ENCODE measurements at regions not wholly inside any gene's neighbourhood (a gene's known extent, or its start where the extent isn't known, plus 50 kb on each side); places are given as distances from the start of the nearest gene placed in this dataset.

DNA sequence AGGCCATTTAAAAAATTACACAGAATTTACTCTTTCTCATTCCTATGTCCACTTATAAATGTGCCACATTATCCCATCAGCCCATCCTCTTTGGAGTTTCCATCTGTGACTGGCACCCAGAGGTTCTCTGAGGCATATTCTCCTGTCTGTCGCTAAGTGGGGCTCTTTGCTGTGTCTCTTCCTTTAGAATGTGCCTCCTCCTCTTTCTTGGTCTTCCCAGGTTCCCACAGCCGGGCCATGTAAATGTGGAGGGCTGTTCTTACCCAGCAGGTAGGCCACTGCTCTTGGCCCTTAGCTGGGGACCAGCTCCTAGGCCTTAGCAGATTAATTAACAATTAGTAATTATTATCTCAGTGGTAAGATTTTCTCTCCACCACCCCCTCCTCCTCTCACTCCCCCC, 167.0 kb downstream of the INSIG2 start:
- Histone ChIP-seq H3K4me2 (no peak overlapping the region), H3K9me3 (no peaks in the 10 kb centered on the region), H3K4me1 (no peaks in the 10 kb centered on the region), H3K4me3 (no peak overlapping the region), H3K27ac (no peak overlapping the region)
- no peak for FAIRE-seq
- ChIA-PET CTCF (no interaction called here), POLR2A (no interaction called here)
- ATAC-seq: no peak
- TF ChIP-seq MAFK (IDR thresholded peaks at IDR 0.05; ENCODE audit: partially characterized antibody) (no peak), BHLHE40 (IDR thresholded peaks at IDR 0.05; ENCODE audit: low read depth, low read length) (no peak), ZSCAN20 (CRISPR knock-in tag; IDR thresholded peaks at IDR 0.05) (no peak)
- TF ChIP-seq, protein P1, sequence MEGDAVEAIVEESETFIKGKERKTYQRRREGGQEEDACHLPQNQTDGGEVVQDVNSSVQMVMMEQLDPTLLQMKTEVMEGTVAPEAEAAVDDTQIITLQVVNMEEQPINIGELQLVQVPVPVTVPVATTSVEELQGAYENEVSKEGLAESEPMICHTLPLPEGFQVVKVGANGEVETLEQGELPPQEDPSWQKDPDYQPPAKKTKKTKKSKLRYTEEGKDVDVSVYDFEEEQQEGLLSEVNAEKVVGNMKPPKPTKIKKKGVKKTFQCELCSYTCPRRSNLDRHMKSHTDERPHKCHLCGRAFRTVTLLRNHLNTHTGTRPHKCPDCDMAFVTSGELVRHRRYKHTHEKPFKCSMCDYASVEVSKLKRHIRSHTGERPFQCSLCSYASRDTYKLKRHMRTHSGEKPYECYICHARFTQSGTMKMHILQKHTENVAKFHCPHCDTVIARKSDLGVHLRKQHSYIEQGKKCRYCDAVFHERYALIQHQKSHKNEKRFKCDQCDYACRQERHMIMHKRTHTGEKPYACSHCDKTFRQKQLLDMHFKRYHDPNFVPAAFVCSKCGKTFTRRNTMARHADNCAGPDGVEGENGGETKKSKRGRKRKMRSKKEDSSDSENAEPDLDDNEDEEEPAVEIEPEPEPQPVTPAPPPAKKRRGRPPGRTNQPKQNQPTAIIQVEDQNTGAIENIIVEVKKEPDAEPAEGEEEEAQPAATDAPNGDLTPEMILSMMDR (IDR thresholded peaks at IDR 0.05): no peak
- WGBS (ENCODE audit: missing lambda C conversion rate): 29% methylated on average over 2 of the region's 2 CpGs
- no peak for DNase-seq (ENCODE audit: low read depth in 1 of 2, low spot score in 1 of 2)

DNA sequence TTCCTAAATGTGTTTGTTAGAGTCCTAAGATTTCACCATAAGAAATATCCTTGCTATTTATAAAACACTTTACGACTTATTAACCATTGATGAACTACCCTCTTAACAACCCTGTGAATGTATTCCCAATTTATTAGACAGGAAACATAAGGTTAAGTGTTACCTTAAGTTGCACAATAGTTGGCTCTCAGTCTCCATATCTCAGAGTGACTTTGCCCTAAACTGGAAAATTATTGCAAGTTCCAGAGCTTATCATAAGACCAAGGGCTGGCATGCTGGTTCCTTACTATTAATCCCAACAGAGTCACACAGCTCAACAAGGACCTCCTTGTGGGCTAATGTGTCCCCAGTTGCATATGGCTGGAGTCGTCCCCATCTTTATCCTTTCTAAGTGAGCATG, 165.8 kb downstream of the INSIG2 start:
- FAIRE-seq (no peak), DNase-seq (ENCODE audit: low read depth in 1 of 2, low spot score in 1 of 2) (no peak), ATAC-seq (no peak)
- Histone ChIP-seq H3K27ac (no peak overlapping the region), H3K9me3 (no peaks in the 10 kb centered on the region), H3K4me2 (no peak overlapping the region), H3K4me1 (no peaks in the 10 kb centered on the region), H3K4me3 (no peak overlapping the region)
- ChIA-PET CTCF (no interaction called here), POLR2A (no interaction called here)
- WGBS (ENCODE audit: missing lambda C conversion rate): 23% methylated on average over 2 of the region's 2 CpGs
- TF ChIP-seq CHD4 (IDR thresholded peaks at IDR 0.05; ENCODE audit: borderline replicate concordance) (no peak), POLR2A (IDR thresholded peaks at IDR 0.05; ENCODE audit: low read length) (no peak), NR3C1 (IDR thresholded peaks at IDR 0.05) (no peak), RARB (CRISPR knock-in tag; IDR thresholded peaks at IDR 0.05) (no peak), ESRRA (IDR thresholded peaks at IDR 0.05; ENCODE audit: borderline replicate concordance, low read length) (no peak), MAFK (IDR thresholded peaks at IDR 0.05; ENCODE audit: partially characterized antibody) (no peak), SREBF2 (IDR thresholded peaks at IDR 0.05) (no peak), NFE2L2 (conservative IDR thresholded peaks at IDR 0.05; ENCODE audit: low read length) (no peak)
- TF ChIP-seq, protein P2, sequence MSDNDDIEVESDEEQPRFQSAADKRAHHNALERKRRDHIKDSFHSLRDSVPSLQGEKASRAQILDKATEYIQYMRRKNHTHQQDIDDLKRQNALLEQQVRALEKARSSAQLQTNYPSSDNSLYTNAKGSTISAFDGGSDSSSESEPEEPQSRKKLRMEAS (IDR thresholded peaks at IDR 0.05): no peak

DNA sequence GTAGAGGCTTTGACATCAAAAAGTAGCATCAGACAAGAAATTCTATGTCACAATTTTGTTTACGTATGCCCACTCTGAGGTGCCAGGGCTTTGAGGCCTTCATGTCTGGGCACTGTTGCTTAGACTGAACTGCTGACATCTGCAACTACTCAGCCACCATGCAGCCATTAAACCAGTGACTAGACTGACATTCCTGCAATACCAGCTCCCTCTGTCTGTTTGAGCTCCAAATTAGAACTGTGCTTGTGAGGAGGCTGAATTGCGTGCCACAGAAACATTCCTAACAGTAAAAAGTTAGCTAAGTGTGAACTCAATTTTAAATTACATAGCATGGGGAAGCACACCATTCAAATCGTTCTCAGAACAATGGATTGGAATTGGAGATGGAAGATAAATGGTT, 163.2 kb downstream of the INSIG2 start:
- TF ChIP-seq MYC (IDR thresholded peaks at IDR 0.05; ENCODE audit: borderline replicate concordance, low read length) (no peak), HOXA7 (CRISPR knock-in tag; IDR thresholded peaks at IDR 0.05) (no peak), RCOR1 (IDR thresholded peaks at IDR 0.05; ENCODE audit: low read depth, low read length) (no peak), ZC3H11A (IDR thresholded peaks at IDR 0.05) (no peak), BHLHE40 (IDR thresholded peaks at IDR 0.05; ENCODE audit: low read depth, low read length) (no peak)
- TF ChIP-seq, protein P3, sequence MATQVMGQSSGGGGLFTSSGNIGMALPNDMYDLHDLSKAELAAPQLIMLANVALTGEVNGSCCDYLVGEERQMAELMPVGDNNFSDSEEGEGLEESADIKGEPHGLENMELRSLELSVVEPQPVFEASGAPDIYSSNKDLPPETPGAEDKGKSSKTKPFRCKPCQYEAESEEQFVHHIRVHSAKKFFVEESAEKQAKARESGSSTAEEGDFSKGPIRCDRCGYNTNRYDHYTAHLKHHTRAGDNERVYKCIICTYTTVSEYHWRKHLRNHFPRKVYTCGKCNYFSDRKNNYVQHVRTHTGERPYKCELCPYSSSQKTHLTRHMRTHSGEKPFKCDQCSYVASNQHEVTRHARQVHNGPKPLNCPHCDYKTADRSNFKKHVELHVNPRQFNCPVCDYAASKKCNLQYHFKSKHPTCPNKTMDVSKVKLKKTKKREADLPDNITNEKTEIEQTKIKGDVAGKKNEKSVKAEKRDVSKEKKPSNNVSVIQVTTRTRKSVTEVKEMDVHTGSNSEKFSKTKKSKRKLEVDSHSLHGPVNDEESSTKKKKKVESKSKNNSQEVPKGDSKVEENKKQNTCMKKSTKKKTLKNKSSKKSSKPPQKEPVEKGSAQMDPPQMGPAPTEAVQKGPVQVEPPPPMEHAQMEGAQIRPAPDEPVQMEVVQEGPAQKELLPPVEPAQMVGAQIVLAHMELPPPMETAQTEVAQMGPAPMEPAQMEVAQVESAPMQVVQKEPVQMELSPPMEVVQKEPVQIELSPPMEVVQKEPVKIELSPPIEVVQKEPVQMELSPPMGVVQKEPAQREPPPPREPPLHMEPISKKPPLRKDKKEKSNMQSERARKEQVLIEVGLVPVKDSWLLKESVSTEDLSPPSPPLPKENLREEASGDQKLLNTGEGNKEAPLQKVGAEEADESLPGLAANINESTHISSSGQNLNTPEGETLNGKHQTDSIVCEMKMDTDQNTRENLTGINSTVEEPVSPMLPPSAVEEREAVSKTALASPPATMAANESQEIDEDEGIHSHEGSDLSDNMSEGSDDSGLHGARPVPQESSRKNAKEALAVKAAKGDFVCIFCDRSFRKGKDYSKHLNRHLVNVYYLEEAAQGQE (IDR thresholded peaks at IDR 0.05): no peak
- no peak for FAIRE-seq
- Histone ChIP-seq H3K27ac (no peak overlapping the region), H3K4me3 (no peak overlapping the region), H3K4me2 (no peak overlapping the region), H3K9me3 (no peaks in the 10 kb centered on the region), H3K4me1 (no peaks in the 10 kb centered on the region)
- POLR2A ChIA-PET: no interaction called here
- 50% methylated on average over 3 of the region's 3 CpGs for WGBS (ENCODE audit: missing lambda C conversion rate)
- no peak for ATAC-seq
- CTCF ChIA-PET: interaction anchor here (0.9 kb wide), 1 partner anchor 604 kb away, joined by 3 read pairs; no protein-coding TSS in a partner anchor
- no peak for DNase-seq (ENCODE audit: low read depth in 1 of 2, low spot score in 1 of 2)
